Mesenchymal stem cell (in vitro differentiated cells and primary cell): ENCODE measurements at regions not wholly inside any gene's neighbourhood (a gene's known extent, or its start where the extent isn't known, plus 50 kb on each side); places are given as distances from the start of the nearest gene placed in this dataset.
A peak's percentile ranks its signal among the peaks of the same experiment; 100 is the strongest.

Experiments used
- DNase-seq: peaks from one replicate; pipeline ENCODE4 v3.0.0-alpha.2; 2013
- H2AFZ ChIP-seq: one replicate; pipeline ENCODE4 v1.6.1; 2013; ENCODE audit warnings: low read depth, mild to moderate bottlenecking, control low read depth, inconsistent platforms, low read length, moderate library complexity
- H2AK5ac ChIP-seq: 2 replicates; pipeline ENCODE4 v1.6.1; 2013; ENCODE audit warnings: low read length, moderate library complexity, mild to moderate bottlenecking, inconsistent platforms; ENCODE audit not compliant: severe bottlenecking
- H2BK120ac ChIP-seq: one replicate; pipeline ENCODE4 v1.6.1; 2013; ENCODE audit warnings: low read depth, mild to moderate bottlenecking, inconsistent platforms, low read length, moderate library complexity
- H2BK12ac ChIP-seq, 2 experiments: one replicate each; pipeline ENCODE4 v1.6.1; 2013; ENCODE audit warnings: inconsistent platforms in 2 of 2, low read length in 2 of 2, mild to moderate bottlenecking in 2 of 2, moderate library complexity in 2 of 2, control low read depth in 1 of 2
- H2BK15ac ChIP-seq: one replicate; pipeline ENCODE4 v1.6.1; 2013; ENCODE audit warnings: mild to moderate bottlenecking, low read depth, inconsistent platforms; ENCODE audit not compliant: poor library complexity, severe bottlenecking
- H2BK5ac ChIP-seq: 2 replicates; pipeline ENCODE4 v1.6.1; 2013; ENCODE audit warnings: low read depth, mild to moderate bottlenecking, low read length, control low read depth, inconsistent platforms; ENCODE audit not compliant: poor library complexity, severe bottlenecking
- H3K14ac ChIP-seq, 2 experiments: one replicate each; pipeline ENCODE4 v1.6.1; 2013; ENCODE audit warnings: inconsistent platforms in 2 of 2, low read length in 2 of 2, control low read depth in 1 of 2, mild to moderate bottlenecking in 1 of 2, moderate library complexity in 1 of 2
- H3K18ac ChIP-seq, 2 experiments: one replicate each; pipeline ENCODE4 v1.6.1; 2013; ENCODE audit warnings: inconsistent platforms in 2 of 2, low read length in 2 of 2, control low read depth in 1 of 2, low read depth in 1 of 2, mild to moderate bottlenecking in 1 of 2
- H3K23ac ChIP-seq, 2 experiments: one replicate each; pipeline ENCODE4 v1.6.1; 2013; ENCODE audit warnings: inconsistent platforms in 2 of 2, low read length in 2 of 2, mild to moderate bottlenecking in 2 of 2, moderate library complexity in 2 of 2, control low read depth in 1 of 2
- H3K27ac ChIP-seq: 2 replicates; pipeline ENCODE4 v1.5.1; 2013; ENCODE audit warnings: mild to moderate bottlenecking, moderate library complexity, low read length, control low read depth, inconsistent platforms; ENCODE audit not compliant: poor library complexity, severe bottlenecking
- H3K27me3 ChIP-seq, 2 experiments: 2 replicates each; pipeline versions ENCODE4 v1.6.1 to v1.7.0; 2013; ENCODE audit warnings: low read length in 2 of 2, mild to moderate bottlenecking in 2 of 2, moderate library complexity in 2 of 2, control low read depth in 1 of 2, inconsistent platforms in 1 of 2; ENCODE audit not compliant: control insufficient read depth in 1 of 2, insufficient read depth in 1 of 2
- H3K36me3 ChIP-seq, 2 experiments: 2 replicates each; pipeline versions ENCODE4 v1.6.1 to v1.7.0; 2013; ENCODE audit warnings: low read length in 2 of 2, control low read depth in 1 of 2, inconsistent platforms in 1 of 2, low read depth in 1 of 2, mild to moderate bottlenecking in 1 of 2; ENCODE audit not compliant: insufficient read depth in 2 of 2, control insufficient read depth in 1 of 2
- H3K4ac ChIP-seq, 2 experiments: one replicate each; pipeline ENCODE4 v1.6.1; 2013; ENCODE audit warnings: inconsistent platforms in 2 of 2, low read length in 2 of 2, mild to moderate bottlenecking in 2 of 2, moderate library complexity in 2 of 2, control low read depth in 1 of 2, low read depth in 1 of 2
- H3K4me1 ChIP-seq: 2 replicates; pipeline ENCODE4 v1.6.1; 2013; ENCODE audit warnings: low read depth, low read length, control low read depth; ENCODE audit not compliant: control insufficient read depth, insufficient read depth
- H3K4me2 ChIP-seq: 2 replicates; pipeline ENCODE4 v1.6.1; 2013; ENCODE audit warnings: low read length, mild to moderate bottlenecking, inconsistent platforms; ENCODE audit not compliant: poor library complexity, severe bottlenecking
- H3K4me3 ChIP-seq, 2 experiments: 2 replicates each; pipeline versions ENCODE4 v1.5.1 to v1.7.0; 2013; ENCODE audit warnings: low read length in 2 of 2, mild to moderate bottlenecking in 2 of 2, control low read depth in 1 of 2, low read depth in 1 of 2; ENCODE audit not compliant: insufficient read depth in 1 of 2
- H3K79me1 ChIP-seq: replicated peaks from 2 replicates; pipeline ENCODE4 v1.6.1; 2013; ENCODE audit warnings: mild to moderate bottlenecking, control low read depth, low read length, inconsistent platforms; ENCODE audit not compliant: poor library complexity, severe bottlenecking
- H3K9ac ChIP-seq: 2 replicates; pipeline ENCODE4 v1.7.0; 2013; ENCODE audit warnings: mild to moderate bottlenecking, low read length, moderate library complexity
- H3K9me3 ChIP-seq: 2 replicates; pipeline ENCODE4 v1.7.0; 2013; ENCODE audit warnings: mild to moderate bottlenecking, low read length; ENCODE audit not compliant: control insufficient read depth
- H4K8ac ChIP-seq: one replicate; pipeline ENCODE4 v1.6.1; 2013; ENCODE audit warnings: inconsistent platforms, mild to moderate bottlenecking, low read length, moderate library complexity
- H4K91ac ChIP-seq: one replicate; pipeline ENCODE4 v1.6.1; 2013; ENCODE audit warnings: mild to moderate bottlenecking, low read length, inconsistent platforms
- WGBS: methylation state at CpG from one replicate; pipeline ENCODE4 v1.1.7; 2013; ENCODE audit warnings: mixed read lengths; 5-methylcytosine and 5-hydroxymethylcytosine counted together

GRCh38 chr1:53408755-53409129 lies 50.5 kb upstream of the DMRTB1 start:
- no peak overlapping the region for H3K9ac ChIP-seq
- no peak overlapping the region for H3K4me2 ChIP-seq
- no peak overlapping the region for H3K23ac ChIP-seq
- H2BK5ac ChIP-seq, result no peak overlapping the region
- no peak overlapping the region for H2BK120ac ChIP-seq
- no peaks in the 10 kb centered on the region for H3K9me3 ChIP-seq
- no peak overlapping the region for H2BK15ac ChIP-seq
- no peak overlapping the region for H3K27ac ChIP-seq
- H3K4me3 ChIP-seq, result no peak overlapping the region
- no peak overlapping the region for H4K8ac ChIP-seq
- H2AFZ ChIP-seq, result no peak overlapping the region
- H3K4me1 ChIP-seq, result peaks cover 22% of the 10 kb centered on the region
- no peak overlapping the region for H3K14ac ChIP-seq
- WGBS, result 88% methylated on average over 7 of the region's 7 CpGs
- no peak for DNase-seq
- H3K36me3 ChIP-seq, result no peaks in the 10 kb centered on the region
- H3K27me3 ChIP-seq, result peaks cover 0 to 38% of the 10 kb centered on the region in 2 experiments
- no peak overlapping the region for H2BK12ac ChIP-seq
- H2AK5ac ChIP-seq, result no peak overlapping the region
- H4K91ac ChIP-seq, result no peak overlapping the region
- H3K18ac ChIP-seq, result no peak overlapping the region
- no peaks in the 10 kb centered on the region for H3K79me1 ChIP-seq
- H3K4ac ChIP-seq, result no peak overlapping the region

- WGBS, result 96% methylated on average over 7 of the region's 7 CpGs
Measured at GRCh38 chr1:53409233-53409632, 50.0 kb upstream of the DMRTB1 start.

More at GRCh38 chr1:53409233-53409632, 50.0 kb upstream of the DMRTB1 start:
- DNase-seq, result no peak
- Histone ChIP-seq H2AFZ (no peak overlapping the region), H3K4me1 (peaks cover 25% of the 10 kb centered on the region), H2BK120ac (no peak overlapping the region), H2BK15ac (no peak overlapping the region), H3K9me3 (no peaks in the 10 kb centered on the region), H3K79me1 (no peaks in the 10 kb centered on the region), H2BK12ac (no peak overlapping the region), H4K91ac (no peak overlapping the region), H2BK5ac (no peak overlapping the region), H2AK5ac (peak overlapping the region; percentile 62), H3K27me3 (peaks cover 0 to 36% of the 10 kb centered on the region in 2 experiments), H3K14ac (no peak overlapping the region), H3K18ac (no peak overlapping the region), H3K4me2 (no peak overlapping the region), H3K27ac (no peak overlapping the region), H3K23ac (no peak overlapping the region), H3K4me3 (no peak overlapping the region), H4K8ac (no peak overlapping the region), H3K4ac (no peak overlapping the region), H3K36me3 (no peaks in the 10 kb centered on the region), H3K9ac (no peak overlapping the region)
